C4-2B (cell line): ENCODE measurements at regions not wholly inside any gene's neighbourhood (a gene's known extent, or its start where the extent isn't known, plus 50 kb on each side); places are given as distances from the start of the nearest gene placed in this dataset.

Source experiments
- H3K27ac ChIP-seq: fragments of 450-650 bp; 2 replicates; pipeline ENCODE4 v1.5.1; 2017
- ZFX ChIP-seq: fragments of 450-650 bp; IDR thresholded peaks from 2 replicates; pipeline ENCODE4 v1.6.1; 2017
- TF ChIP-seq, protein P1 (sequence below): fragments of 450-650 bp; conservative IDR thresholded peaks from 2 replicates; pipeline ENCODE4 v1.5.1; 2017; ENCODE audit warnings: mild to moderate bottlenecking

GRCh38 chr5:159536646-159537045 is 206.4 kb upstream of the IL12B start:
- TF ChIP-seq ZFX, result no peak
- TF ChIP-seq, protein P1, sequence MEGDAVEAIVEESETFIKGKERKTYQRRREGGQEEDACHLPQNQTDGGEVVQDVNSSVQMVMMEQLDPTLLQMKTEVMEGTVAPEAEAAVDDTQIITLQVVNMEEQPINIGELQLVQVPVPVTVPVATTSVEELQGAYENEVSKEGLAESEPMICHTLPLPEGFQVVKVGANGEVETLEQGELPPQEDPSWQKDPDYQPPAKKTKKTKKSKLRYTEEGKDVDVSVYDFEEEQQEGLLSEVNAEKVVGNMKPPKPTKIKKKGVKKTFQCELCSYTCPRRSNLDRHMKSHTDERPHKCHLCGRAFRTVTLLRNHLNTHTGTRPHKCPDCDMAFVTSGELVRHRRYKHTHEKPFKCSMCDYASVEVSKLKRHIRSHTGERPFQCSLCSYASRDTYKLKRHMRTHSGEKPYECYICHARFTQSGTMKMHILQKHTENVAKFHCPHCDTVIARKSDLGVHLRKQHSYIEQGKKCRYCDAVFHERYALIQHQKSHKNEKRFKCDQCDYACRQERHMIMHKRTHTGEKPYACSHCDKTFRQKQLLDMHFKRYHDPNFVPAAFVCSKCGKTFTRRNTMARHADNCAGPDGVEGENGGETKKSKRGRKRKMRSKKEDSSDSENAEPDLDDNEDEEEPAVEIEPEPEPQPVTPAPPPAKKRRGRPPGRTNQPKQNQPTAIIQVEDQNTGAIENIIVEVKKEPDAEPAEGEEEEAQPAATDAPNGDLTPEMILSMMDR, result no peak
- no peak overlapping the region for H3K27ac ChIP-seq

- H3K27ac ChIP-seq, result no peak overlapping the region
- no peak for TF ChIP-seq ZFX
- TF ChIP-seq, protein P1, result no peak
Observed at GRCh38 chr5:159539678-159540077, 209.4 kb upstream of the IL12B start.

DNA sequence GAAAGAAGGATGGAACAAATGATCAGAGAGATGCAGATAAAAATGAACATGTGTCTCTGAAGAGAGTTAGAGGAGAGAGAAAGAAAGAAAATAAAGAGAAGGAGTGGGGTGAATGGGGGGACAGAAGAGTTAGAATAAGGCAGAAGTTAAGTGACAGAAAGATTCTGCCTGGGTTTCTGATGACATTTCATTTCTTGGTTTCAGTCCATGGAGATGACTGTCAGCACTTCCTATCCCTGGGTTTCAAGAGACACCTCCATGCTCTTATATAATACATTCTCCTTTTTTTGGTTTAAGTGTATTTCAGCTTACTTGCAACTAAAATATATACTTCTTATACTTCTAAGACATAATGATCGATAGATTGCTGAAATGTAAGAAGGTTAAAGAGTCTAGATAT is 213.0 kb upstream of the IL12B start:
- H3K27ac ChIP-seq, result no peak overlapping the region
- TF ChIP-seq ZFX, result no peak

GRCh38 chr5:159545156-159545555 is 214.9 kb upstream of the IL12B start:
- no peak overlapping the region for H3K27ac ChIP-seq
- TF ChIP-seq, protein P1, result no peak
- no peak for TF ChIP-seq ZFX

GRCh38 chr5:159547466-159548195 is 217.3 kb upstream of the IL12B start:
- TF ChIP-seq, protein P1, result no peak
- no peak for TF ChIP-seq ZFX
- H3K27ac ChIP-seq, result no peak overlapping the region

DNA sequence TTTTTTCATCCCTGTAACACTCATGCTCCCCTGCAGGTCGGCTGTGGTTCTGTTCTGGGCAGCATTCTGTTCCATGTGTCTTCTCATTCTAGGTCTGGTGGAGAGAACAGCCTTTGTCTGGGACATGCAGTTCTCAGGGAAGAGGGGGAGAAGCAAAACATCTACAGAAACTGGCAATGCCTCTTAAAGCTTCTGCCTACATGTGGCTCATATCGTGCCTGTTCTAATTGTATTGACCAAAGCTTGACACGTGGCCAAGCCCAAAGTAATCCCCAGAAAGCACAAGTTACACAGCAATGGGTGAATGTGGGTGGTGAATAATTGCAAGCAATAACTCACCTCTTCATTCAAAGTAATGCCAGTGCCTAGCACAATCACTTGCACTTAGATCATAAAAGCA is 218.2 kb upstream of the IL12B start:
- no peak overlapping the region for H3K27ac ChIP-seq
- no peak for TF ChIP-seq ZFX
- TF ChIP-seq, protein P1, result no peak

DNA sequence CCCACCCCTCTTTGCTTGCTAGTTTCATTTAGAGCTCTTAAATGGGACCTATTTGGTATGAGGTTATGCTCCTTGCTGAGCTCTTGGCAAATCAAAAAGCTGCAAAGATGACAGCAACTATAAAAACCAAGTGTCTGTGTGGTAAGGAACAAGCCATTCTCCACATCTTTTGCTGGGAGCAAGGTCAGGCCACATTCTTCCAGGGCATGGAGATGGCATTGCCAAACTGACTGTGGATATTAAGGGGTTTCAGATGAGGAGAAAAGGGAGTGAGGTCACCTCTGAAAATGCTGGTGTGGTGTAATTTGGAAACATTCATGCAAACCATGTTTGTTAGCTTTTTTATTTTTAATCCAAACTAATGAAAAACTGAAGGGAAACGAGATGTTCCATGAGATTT is 218.8 kb upstream of the IL12B start:
- H3K27ac ChIP-seq, result no peak overlapping the region
- no peak for TF ChIP-seq ZFX

DNA sequence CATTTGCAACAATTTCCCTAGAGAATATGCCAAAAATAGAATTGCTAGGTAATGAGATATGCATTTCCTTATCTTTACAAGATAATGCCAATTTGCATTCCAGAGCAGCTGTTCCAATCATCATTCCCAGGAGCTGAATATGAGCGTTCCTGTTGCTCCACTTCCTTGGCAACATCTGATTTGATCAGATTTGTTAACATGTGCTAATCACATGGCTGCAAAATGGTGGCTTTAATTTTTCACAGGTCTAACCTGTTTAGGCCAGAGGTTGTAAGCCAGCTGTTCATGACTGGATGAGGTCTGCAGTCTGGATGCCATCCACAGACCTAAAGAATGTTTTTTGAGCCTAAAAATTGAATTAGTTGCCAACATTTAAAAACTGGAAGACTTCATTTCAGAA is 220.7 kb upstream of the IL12B start:
- no peak for TF ChIP-seq ZFX
- TF ChIP-seq, protein P1, result no peak
- no peak overlapping the region for H3K27ac ChIP-seq
